Activated naive CD4-positive, alpha-beta T cell treated with Interleukin-2 at 50 U/mL for 16 hours (primary cell): ENCODE measurements at regions not wholly inside any gene's neighbourhood (a gene's known extent, or its start where the extent isn't known, plus 50 kb on each side); places are given as distances from the start of the nearest gene placed in this dataset.
A peak's percentile ranks its signal among the peaks of the same experiment; 100 is the strongest.

Experiments
- DNase-seq: peaks from one replicate; pipeline ENCODE4 v3.0.0-alpha.2; 2020

- no peak for DNase-seq
These were observed 92.8 kb upstream of the PPP2R5A start for GRCh38 chr1:212192261-212192998.

DNA sequence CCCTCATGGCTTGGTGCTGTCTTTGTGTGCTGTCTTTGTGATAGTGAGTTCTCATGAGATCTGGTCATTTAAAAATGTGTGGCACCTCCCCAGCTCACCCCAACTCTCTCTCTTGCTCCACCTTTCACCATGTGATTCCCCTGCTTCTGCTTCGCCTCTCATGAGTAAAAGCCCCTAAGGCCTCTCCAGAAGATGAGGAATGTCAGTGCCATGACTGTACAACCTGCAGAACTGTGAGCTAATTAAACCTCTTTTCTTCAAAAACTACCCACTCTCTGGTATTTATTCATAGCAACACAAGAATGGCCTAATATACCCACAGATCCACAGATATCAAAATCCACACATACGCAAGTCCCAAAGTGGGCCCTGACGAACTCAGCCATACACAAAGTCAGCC, 88.9 kb upstream of the PPP2R5A start:
- DNase-seq = no peak

DNA sequence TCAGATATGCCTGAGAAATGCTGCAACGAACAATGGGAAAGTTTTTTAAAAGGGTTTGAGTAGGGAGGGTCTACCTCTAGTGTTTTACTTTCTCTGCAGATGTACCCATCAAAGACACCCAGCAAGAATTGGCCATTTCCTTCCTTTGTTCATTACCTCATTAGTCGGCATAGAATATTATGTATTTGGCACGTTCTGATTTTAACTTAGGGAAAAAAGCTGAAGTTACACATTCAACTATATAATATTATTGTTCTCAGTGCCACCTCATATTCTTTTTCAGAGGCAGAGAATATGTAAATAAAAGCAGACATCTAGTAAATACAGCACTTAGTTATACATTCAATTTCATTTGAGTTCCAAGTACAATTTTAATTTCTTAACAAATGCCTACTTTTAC, 83.7 kb upstream of the PPP2R5A start:
- no peak for DNase-seq

DNA sequence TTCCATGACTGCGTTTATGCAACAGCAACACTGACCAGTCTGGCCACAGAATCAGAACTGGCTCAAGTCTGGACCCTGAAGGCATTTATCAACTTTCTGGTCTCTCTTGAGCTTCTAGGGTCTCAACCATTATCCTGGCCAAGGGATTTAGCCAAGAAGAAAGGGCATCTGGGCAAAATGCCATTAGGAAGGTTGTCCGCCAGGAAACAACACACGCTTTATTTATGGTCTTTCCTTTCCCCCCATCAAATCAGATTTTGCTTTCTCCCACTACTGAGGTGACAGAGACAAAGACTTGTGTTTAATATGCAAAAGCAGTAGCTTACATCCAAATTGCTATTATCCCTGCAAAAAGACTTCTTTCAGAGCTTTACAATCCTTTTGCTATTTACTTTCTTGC, 81.6 kb upstream of the PPP2R5A start:
- DNase-seq = no peak

- no peak for DNase-seq
These were observed 80.2 kb upstream of the PPP2R5A start for GRCh38 chr1:212205006-212205405.

DNA sequence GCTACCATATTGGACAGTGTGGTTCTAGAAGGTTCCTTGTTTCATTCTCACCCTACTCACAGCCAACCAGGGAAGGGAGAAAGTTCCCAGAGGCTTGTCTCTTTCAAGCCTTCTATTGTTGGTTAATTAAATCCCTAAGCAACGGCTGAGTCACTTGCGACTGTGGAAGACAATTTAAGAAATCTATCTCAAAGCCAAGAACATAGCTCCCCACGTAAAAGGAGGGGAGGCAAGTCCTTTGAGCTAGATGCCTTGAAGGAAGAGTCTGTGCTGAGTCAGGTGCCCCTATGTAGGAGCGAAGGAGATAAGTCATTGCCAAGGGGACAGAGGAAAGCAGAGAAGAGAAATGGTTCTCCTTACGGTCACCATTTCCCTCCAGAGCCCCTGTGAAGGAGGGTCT, 79.4 kb upstream of the PPP2R5A start:
- no peak for DNase-seq

GRCh38 chr1:212207118-212207517, 78.1 kb upstream of the PPP2R5A start:
- no peak for DNase-seq

- DNase-seq = no peak
These were observed 77.2 kb upstream of the PPP2R5A start for GRCh38 chr1:212207822-212208520.

- DNase-seq = no peak
These were observed 76.1 kb upstream of the PPP2R5A start for GRCh38 chr1:212208978-212209644.

DNA sequence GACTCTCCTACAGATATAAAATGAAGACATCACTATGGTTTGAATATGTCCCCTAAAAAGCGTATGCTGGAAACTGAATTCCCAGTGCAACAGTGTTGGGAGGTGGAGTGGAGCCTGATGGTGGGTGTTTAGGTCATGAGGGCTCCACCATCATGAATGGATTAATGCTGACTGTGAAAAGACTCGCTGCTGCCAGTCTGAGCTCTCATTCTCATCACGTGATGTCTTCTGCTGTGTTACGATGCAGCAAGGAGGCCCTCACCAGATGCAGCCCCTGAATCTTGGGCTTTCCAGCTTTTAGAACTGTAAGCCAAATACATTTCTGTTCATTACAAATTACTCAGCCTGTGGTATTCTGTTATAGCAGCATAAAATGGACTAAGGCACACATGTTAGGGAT, 73.8 kb upstream of the PPP2R5A start:
- DNase-seq = no peak

DNA sequence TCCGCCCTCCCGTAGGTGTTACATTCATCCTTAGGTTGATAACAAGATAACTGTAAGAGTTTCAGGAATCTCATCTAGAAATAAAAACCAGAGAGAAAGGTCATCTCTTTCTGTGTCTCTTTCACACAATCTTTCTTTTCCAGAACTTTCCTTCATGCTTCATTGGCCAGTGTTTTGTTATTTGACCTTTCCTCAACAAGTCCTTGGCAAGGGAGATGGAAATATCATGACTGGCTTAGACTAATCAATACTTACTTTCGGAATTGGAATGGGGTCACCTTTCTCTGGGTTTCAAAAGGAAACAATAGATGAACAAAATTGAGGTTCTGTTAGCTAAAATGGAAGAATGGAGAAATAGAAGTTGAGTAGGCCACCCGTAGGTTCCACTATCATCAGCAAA, 72.9 kb upstream of the PPP2R5A start:
- DNase-seq = no peak

DNA sequence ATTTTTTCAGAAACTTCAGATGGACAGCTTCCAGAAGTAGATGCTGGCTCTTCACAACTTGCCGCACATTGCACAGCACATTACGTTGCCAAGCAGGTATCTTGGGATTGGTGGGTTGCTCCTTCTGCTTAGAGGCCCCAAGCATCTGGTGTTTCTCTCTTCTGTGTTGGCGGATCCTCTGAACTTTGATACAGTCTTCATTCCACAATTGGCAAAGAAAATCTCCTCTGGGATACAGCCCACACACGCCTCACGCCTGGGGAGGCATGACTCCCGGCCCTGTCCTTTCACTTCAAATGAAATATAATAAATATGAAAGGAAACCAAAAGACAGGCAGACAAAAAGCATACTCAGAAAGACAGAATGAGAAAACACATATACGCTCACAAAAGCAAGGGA, 72.3 kb upstream of the PPP2R5A start:
- no peak for DNase-seq

DNA sequence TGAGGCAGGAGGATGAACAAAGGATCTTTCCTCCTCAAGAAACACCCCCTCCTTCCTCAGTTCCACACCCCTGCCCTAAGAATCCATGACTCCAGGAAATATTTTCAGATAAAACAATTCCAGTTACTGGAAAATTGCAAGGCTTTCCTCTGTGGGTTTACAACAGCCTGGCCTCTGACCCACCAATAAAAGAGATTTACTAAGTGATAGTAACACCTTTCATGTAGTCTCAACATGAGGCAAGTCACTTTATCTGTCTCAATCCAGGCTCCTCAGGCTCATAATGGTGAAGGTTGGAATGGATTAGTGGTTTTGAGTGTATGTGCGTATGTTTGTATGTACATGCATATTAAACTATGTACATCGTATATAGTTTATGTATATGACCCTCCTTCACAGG, 71.4 kb upstream of the PPP2R5A start:
- no peak for DNase-seq

DNA sequence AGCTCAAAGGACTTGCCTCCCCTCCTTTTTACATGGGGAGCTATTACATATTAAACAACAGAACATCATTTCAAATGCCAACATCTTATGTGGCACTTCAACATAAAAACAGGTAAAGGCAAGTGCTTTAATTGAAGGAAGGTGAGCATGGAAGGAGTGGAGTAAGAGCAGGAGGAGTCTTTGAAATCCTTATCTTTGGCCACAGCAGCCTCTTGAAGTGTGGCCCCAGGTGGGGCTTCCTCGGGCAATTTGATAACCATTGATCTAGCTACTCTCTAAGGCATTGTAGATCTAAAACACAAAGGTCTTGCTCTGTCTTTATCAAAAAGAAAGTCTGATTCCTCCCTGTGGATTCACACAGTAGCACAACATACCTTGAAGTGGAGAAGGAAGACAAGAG, 70.9 kb upstream of the PPP2R5A start:
- DNase-seq = no peak

GRCh38 chr1:212215910-212216309, 69.3 kb upstream of the PPP2R5A start:
- DNase-seq = no peak

- DNase-seq = no peak
These were observed 67.6 kb upstream of the PPP2R5A start for GRCh38 chr1:212217633-212218032.

DNA sequence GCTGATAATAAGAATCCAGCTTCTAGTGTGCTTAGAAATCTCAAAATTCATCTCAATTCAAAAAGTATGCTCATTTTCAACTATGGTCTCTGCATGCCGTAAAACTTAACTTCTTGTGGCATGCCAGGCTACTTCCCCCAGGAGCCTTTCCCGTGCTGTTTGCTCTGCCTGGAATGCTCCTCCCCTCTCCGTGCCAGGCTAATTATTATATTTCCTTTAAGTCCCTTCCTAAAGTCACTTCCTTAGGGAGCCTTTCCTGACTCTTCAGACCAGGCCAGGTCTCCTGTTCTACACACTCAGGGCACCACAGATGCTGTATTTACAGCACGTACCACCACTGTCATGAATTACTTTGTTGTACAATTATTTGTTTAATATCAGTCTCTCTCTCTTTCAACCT, 67.1 kb upstream of the PPP2R5A start:
- DNase-seq = no peak

GRCh38 chr1:212218911-212219310, 66.3 kb upstream of the PPP2R5A start:
- DNase-seq = no peak

DNA sequence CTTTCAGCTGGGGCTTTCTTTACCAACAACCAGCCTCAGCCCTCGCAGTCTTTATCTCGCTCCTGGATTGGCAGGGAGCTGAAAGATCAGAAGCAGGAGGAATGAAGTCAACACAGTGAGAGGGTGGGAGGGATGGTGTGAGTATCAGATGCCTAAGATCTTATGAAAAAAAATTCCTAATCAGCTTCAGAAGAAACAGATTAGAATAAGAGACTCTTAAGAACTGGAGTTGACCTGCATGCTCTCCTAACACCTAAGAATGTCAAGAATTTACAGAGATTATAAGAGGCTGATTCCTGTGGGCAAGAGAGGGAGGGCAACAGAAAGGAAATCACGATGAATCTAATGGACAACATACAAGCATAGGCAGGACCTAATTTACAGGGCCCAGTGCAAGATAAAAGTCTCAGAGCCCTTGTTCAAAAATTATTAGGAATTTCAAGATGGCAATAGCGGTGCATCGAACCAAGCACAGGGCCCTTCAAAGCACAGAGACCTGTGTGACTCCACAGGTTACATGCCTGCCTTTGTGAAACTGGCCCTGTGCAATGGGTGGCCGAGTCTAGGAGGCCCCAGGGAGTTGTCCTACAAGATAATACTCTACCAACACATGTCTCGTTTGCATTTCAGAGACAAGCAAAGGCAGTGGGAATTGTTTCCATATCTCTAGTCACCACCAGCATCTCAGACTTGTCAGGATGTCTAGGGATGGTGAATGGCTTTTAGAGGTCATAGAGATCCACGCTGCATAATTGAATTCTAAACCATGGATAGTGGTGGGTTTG, 65.3 kb upstream of the PPP2R5A start:
- no peak for DNase-seq

- no peak for DNase-seq
These were observed 63.4 kb upstream of the PPP2R5A start for GRCh38 chr1:212221801-212222200.

DNA sequence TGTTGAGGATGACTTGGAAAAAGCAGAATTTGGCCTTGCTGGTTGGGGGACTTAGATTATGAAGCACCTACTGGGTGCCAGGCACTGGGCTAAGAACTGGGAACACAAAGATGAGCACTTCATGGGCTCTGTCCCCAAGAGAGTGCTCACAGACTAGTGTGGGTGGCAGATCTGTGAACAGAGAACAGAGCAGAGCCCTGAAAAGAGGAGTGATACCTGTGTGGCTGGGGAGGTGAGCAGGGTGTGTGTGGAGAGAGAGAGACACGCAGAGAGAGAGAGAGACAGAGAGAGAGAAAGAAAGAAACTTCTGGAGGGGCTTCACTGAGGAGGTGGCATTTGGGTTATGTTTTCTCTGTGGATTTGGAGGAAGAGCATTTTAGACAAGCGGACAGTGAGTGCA, 61.1 kb upstream of the PPP2R5A start:
- no peak for DNase-seq

DNA sequence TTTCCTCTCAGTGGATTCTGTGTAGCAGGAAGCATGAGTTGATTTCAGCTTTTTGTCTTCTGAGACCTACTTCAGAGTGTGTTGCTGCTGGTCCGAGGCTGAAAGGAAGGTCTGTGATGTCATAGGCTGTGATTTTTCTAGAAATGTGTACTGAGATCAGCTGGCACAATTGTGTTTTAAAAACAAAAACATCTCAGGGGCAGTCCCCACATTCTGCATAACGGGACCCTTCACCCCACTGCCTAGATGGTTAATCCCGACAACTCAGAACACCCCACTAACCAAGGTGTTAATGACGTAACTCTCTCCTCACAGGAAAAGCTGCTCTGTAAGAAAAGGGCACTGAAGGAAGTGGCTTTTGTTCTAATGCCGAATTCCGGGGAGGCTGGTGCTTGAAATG, 59.8 kb upstream of the PPP2R5A start:
- peak; percentile 3 for DNase-seq

DNA sequence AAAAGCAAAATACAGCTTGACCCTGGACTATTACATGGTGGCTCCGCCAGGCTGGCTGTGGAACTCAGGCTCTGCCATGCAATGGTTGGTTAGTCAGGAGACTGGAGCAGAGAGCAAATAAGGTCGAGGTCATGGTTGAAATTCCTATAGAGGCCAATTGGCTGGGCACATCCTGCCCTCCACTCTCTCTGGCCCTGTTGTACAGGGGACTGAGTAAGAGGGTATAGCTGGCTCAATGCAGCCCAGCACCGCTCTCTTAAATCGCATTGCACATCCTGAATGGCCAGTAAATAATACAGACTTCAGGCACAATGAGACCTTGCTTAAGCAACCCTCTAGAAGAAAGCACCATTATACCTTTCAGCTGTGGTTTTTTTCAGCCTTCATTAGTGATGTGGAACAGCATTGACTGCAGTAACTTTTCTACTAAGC, 59.3 kb upstream of the PPP2R5A start:
- no peak for DNase-seq
